ENCODE measurements at regions not wholly inside any gene's neighbourhood (a gene's known extent, or its start where the extent isn't known, plus 50 kb on each side); places are given as distances from the start of the nearest gene placed in this dataset.

DNA sequence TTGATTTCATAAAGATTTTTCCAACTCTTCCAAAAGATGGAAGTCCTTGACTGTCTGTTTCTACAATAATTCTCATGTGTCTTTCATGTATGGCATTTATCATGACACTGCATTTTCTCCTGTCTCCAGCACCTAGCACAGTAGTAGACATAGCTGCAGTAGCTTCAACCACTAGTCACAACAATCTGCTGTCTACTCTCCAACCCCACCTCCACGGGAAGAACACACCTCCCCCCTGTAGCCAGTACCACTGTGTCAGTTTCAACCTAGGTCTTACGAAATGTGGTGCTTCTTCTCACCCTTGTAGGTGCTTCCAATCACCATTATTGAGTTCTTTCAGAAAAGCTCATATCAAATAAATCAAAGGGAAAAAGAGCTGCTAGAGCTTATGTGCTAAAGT, 425.1 kb upstream of the ADAMTS5 start:
- CTCF ChIA-PET, result no interaction called here
- Histone ChIP-seq H3K4me1 (ENCODE audit: insufficient read depth, low read length, poor library complexity, severe bottlenecking) (no peaks in the 10 kb centered on the region), H3K9me3 (ENCODE audit: low read depth, low read length, poor library complexity, severe bottlenecking) (peaks cover 4% of the 10 kb centered on the region), H3K27me3 (replicated peaks; ENCODE audit: insufficient read depth, low read depth, low read length, poor library complexity) (no peaks in the 10 kb centered on the region), H3K36me3 (ENCODE audit: insufficient read depth, low read length, poor library complexity, severe bottlenecking) (no peaks in the 10 kb centered on the region), H3K4me3 (ENCODE audit: low read depth, low read length, poor library complexity, severe bottlenecking) (no peak overlapping the region), H3K27ac (ENCODE audit: low read depth, low read length, poor library complexity, severe bottlenecking) (no peak overlapping the region)
- no peak for DNase-seq (ENCODE audit: low spot score)
- TF ChIP-seq, protein P1, sequence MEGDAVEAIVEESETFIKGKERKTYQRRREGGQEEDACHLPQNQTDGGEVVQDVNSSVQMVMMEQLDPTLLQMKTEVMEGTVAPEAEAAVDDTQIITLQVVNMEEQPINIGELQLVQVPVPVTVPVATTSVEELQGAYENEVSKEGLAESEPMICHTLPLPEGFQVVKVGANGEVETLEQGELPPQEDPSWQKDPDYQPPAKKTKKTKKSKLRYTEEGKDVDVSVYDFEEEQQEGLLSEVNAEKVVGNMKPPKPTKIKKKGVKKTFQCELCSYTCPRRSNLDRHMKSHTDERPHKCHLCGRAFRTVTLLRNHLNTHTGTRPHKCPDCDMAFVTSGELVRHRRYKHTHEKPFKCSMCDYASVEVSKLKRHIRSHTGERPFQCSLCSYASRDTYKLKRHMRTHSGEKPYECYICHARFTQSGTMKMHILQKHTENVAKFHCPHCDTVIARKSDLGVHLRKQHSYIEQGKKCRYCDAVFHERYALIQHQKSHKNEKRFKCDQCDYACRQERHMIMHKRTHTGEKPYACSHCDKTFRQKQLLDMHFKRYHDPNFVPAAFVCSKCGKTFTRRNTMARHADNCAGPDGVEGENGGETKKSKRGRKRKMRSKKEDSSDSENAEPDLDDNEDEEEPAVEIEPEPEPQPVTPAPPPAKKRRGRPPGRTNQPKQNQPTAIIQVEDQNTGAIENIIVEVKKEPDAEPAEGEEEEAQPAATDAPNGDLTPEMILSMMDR (conservative IDR thresholded peaks at IDR 0.05; ENCODE audit: low read depth, low read length), result no peak
- no peak for TF ChIP-seq EZH2 (IDR thresholded peaks at IDR 0.05; ENCODE audit: borderline replicate concordance, low read depth, low read length, poor library complexity, severe bottlenecking)
- BruUV-seq (replicated peaks), result no TSS peak
- POLR2A ChIA-PET (ENCODE audit: low non-redundant PET), result no interaction called here
- intact Hi-C loops (cut with micrococcal nuclease; ENCODE audit: unreplicated experiment), result no loop called here

DNA sequence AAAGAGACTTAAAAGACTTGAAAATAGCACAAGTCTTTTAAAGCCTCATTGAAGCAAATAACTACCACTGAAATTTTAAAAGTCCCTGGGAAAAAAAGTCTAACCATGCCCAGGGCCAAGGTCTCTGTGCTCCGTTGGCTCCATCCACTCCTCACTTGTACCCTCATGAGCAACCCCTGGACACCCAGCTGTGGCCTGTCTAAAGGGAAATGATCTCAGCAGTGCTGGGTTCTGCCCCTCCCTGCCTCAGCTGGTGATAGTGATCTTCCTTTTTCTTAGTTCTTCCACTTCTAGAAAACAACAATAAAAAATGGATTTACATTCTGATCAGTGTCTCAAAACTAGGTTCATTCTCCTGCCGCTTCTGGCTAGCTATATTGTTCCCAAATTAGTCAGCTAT, 423.5 kb upstream of the ADAMTS5 start:
- POLR2A ChIA-PET (ENCODE audit: low non-redundant PET), result no interaction called here

DNA sequence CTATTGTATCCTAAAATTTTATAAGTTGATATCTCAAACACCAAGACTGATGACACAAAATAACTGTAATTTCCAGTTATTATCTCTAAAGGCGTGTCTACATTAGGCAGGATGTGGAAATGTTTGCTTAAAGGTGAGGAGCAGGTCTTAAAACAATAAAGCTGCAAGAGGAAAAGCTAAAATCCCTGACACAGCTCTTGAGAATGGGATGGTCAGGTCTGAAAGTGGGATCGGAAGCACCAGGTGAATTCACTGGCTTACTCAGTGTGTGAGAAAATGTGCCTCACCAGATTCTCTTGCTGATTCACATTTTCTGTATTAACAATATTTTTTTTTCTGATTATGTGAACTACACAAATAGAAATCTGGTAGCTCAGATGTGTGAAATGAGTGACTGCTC, 421.9 kb upstream of the ADAMTS5 start:
- no peaks in the 10 kb centered on the region for H3K4me1 ChIP-seq (ENCODE audit: insufficient read depth, low read length, poor library complexity, severe bottlenecking)
- no peaks in the 10 kb centered on the region for H3K9me3 ChIP-seq (ENCODE audit: low read depth, low read length, poor library complexity, severe bottlenecking)
- H3K4me3 ChIP-seq (ENCODE audit: low read depth, low read length, poor library complexity, severe bottlenecking), result no peak overlapping the region
- no TSS peak for BruUV-seq (replicated peaks)
- POLR2A ChIA-PET (ENCODE audit: low non-redundant PET), result no interaction called here
- no peaks in the 10 kb centered on the region for H3K27me3 ChIP-seq (replicated peaks; ENCODE audit: insufficient read depth, low read depth, low read length, poor library complexity)
- intact Hi-C loops (cut with micrococcal nuclease; ENCODE audit: unreplicated experiment), result no loop called here
- H3K36me3 ChIP-seq (ENCODE audit: insufficient read depth, low read length, poor library complexity, severe bottlenecking), result no peaks in the 10 kb centered on the region
- CTCF ChIA-PET, result no interaction called here
- DNase-seq (ENCODE audit: low spot score), result no peak
- no peak overlapping the region for H3K27ac ChIP-seq (ENCODE audit: low read depth, low read length, poor library complexity, severe bottlenecking)
- no peak for TF ChIP-seq EZH2 (IDR thresholded peaks at IDR 0.05; ENCODE audit: borderline replicate concordance, low read depth, low read length, poor library complexity, severe bottlenecking)
- TF ChIP-seq, protein P1 (conservative IDR thresholded peaks at IDR 0.05; ENCODE audit: low read depth, low read length), result no peak

More for the DNA sequence above, 423.5 kb upstream of the ADAMTS5 start:
- Histone ChIP-seq H3K4me3 (ENCODE audit: low read depth, low read length, poor library complexity, severe bottlenecking) (no peak overlapping the region), H3K36me3 (ENCODE audit: insufficient read depth, low read length, poor library complexity, severe bottlenecking) (no peaks in the 10 kb centered on the region), H3K4me1 (ENCODE audit: insufficient read depth, low read length, poor library complexity, severe bottlenecking) (no peaks in the 10 kb centered on the region), H3K9me3 (ENCODE audit: low read depth, low read length, poor library complexity, severe bottlenecking) (peaks cover 4% of the 10 kb centered on the region), H3K27ac (ENCODE audit: low read depth, low read length, poor library complexity, severe bottlenecking) (no peak overlapping the region), H3K27me3 (replicated peaks; ENCODE audit: insufficient read depth, low read depth, low read length, poor library complexity) (no peaks in the 10 kb centered on the region)
- intact Hi-C loops (cut with micrococcal nuclease; ENCODE audit: unreplicated experiment), result no loop called here
- CTCF ChIA-PET, result no interaction called here
- DNase-seq (ENCODE audit: low spot score), result no peak
- TF ChIP-seq EZH2 (IDR thresholded peaks at IDR 0.05; ENCODE audit: borderline replicate concordance, low read depth, low read length, poor library complexity, severe bottlenecking), result no peak
- TF ChIP-seq, protein P1 (conservative IDR thresholded peaks at IDR 0.05; ENCODE audit: low read depth, low read length), result no peak
- BruUV-seq (replicated peaks), result no TSS peak

Data from A673 (cell line).